Calu3 (cell line): ENCODE measurements at regions not wholly inside any gene's neighbourhood (a gene's known extent, or its start where the extent isn't known, plus 50 kb on each side); places are given as distances from the start of the nearest gene placed in this dataset.

ENCODE experiments used
- BruUV-seq: library from RNA; stranded (reverse); fragments of 400-500 nt; replicated peaks from 2 replicates; lab custom pipeline; 2021; lab: Mats Ljungman, UMichigan
- CTCF ChIA-PET: fragments of 300-600 bp; sonication (Branson Sonifier 250); formaldehyde crosslinking; loops from one replicate; lab custom pipeline; 2022; ENCODE audit warnings: antibody characterized with exemption; lab: Charles Lee
- DNase-seq: peaks from one replicate; pipeline ENCODE4 v3.0.0; 2022
- H3K27ac Mint-ChIP-seq: one replicate; pipeline ENCODE4 v1.8.0; 2022; ENCODE audit warnings: mixed read lengths; ENCODE audit not compliant: unreplicated experiment
- H3K27me3 Mint-ChIP-seq: one replicate; pipeline ENCODE4 v1.8.0; 2022; ENCODE audit warnings: mixed read lengths; ENCODE audit not compliant: unreplicated experiment
- H3K36me3 Mint-ChIP-seq: one replicate; pipeline ENCODE4 v1.8.0; 2022; ENCODE audit warnings: mild to moderate bottlenecking, moderate library complexity, mixed read lengths; ENCODE audit not compliant: insufficient read depth, unreplicated experiment
- H3K4me1 Mint-ChIP-seq: one replicate; pipeline ENCODE4 v1.8.0; 2022; ENCODE audit warnings: mild to moderate bottlenecking, low read depth, mixed read lengths; ENCODE audit not compliant: unreplicated experiment
- H3K4me3 Mint-ChIP-seq: one replicate; pipeline ENCODE4 v1.8.0; 2022; ENCODE audit warnings: mild to moderate bottlenecking, low read depth, moderate library complexity, mixed read lengths; ENCODE audit not compliant: unreplicated experiment
- H3K9me3 Mint-ChIP-seq: one replicate; pipeline ENCODE4 v1.8.0; 2022; ENCODE audit warnings: low read depth, mixed read lengths; ENCODE audit not compliant: unreplicated experiment
- intact Hi-C: fragments of 100-400 bp; cut with micrococcal nuclease; formaldehyde crosslinking; loops from one replicate; pipeline ENCODE4 v1.10.0; 2022; ENCODE audit not compliant: unreplicated experiment
- TF ChIP-seq, protein P1 (sequence below): fragments of 200-600 bp; IDR thresholded peaks from one replicate; pipeline ENCODE4 v1.8.0; 2022; ENCODE audit warnings: antibody characterized with exemption; ENCODE audit not compliant: unreplicated experiment

GRCh38 chr2:186125625-186126024 is 360.4 kb upstream of the ZC3H15 start:
- no TSS peak for BruUV-seq
- DNase-seq = no peak
- no peaks in the 10 kb centered on the region for H3K9me3 Mint-ChIP-seq
- CTCF ChIA-PET = no interaction called here
- no peaks in the 10 kb centered on the region for H3K27me3 Mint-ChIP-seq
- H3K27ac Mint-ChIP-seq = no peak overlapping the region
- H3K4me1 Mint-ChIP-seq = peaks cover 39% of the 10 kb centered on the region
- TF ChIP-seq, protein P1, sequence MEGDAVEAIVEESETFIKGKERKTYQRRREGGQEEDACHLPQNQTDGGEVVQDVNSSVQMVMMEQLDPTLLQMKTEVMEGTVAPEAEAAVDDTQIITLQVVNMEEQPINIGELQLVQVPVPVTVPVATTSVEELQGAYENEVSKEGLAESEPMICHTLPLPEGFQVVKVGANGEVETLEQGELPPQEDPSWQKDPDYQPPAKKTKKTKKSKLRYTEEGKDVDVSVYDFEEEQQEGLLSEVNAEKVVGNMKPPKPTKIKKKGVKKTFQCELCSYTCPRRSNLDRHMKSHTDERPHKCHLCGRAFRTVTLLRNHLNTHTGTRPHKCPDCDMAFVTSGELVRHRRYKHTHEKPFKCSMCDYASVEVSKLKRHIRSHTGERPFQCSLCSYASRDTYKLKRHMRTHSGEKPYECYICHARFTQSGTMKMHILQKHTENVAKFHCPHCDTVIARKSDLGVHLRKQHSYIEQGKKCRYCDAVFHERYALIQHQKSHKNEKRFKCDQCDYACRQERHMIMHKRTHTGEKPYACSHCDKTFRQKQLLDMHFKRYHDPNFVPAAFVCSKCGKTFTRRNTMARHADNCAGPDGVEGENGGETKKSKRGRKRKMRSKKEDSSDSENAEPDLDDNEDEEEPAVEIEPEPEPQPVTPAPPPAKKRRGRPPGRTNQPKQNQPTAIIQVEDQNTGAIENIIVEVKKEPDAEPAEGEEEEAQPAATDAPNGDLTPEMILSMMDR = no peak
- intact Hi-C loops = loop anchor here (10.0 kb wide), 2 partner anchors 129 to 521 kb away; no protein-coding TSS in a partner anchor
- no peak overlapping the region for H3K4me3 Mint-ChIP-seq
- peaks cover 8% of the 10 kb centered on the region for H3K36me3 Mint-ChIP-seq

GRCh38 chr2:186126181-186126580 is 359.9 kb upstream of the ZC3H15 start:
- DNase-seq = no peak
- intact Hi-C loops = loop anchor here (10.0 kb wide), 2 partner anchors 129 to 521 kb away; no protein-coding TSS in a partner anchor
- peaks cover 45% of the 10 kb centered on the region for H3K4me1 Mint-ChIP-seq
- H3K27me3 Mint-ChIP-seq = no peaks in the 10 kb centered on the region
- no peaks in the 10 kb centered on the region for H3K9me3 Mint-ChIP-seq
- CTCF ChIA-PET = no interaction called here
- TF ChIP-seq, protein P1 = no peak
- BruUV-seq = no TSS peak
- no peak overlapping the region for H3K27ac Mint-ChIP-seq
- peaks cover 10% of the 10 kb centered on the region for H3K36me3 Mint-ChIP-seq
- H3K4me3 Mint-ChIP-seq = no peak overlapping the region

DNA sequence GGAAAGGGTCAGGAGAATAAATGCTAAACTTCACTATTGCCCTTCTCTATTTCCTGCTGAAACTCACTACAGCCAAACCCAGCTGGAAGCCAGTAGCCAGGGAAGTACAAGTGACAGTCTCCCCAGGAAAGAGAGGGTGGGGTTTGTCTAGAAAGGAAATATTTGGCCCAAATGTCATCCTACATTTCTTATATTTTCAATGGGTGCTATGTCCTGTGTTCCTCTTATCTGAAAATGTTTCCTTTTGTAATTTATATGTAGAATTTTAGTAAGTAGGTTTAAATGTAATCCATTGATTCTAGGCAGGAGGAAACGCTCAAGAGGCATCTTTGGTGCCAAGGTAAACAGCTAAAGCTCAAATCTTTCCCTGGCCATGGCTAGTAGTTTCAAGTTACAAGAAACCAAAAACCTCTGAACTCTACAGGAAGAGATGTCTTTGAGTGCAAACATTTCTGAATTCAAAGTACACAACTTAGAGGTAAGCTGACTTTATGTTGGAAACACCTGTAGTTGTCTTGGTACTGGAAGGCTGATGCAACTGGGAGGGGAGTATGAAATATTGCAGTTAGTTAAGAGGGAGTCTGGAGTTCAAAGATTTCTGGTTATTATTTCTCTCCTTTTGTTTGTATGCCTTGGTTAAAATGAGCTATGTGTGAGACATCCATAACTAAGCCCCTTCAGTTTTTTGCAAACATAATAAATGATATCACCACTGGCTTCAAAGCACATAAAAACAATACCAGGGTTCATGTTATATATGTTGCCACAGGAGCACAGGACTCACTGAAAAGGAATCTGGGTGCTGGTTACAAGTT is 356.1 kb upstream of the ZC3H15 start:
- no peaks in the 10 kb centered on the region for H3K9me3 Mint-ChIP-seq
- DNase-seq = peak; percentile 46
- peak overlapping the region; percentile 93 for H3K27ac Mint-ChIP-seq
- H3K4me1 Mint-ChIP-seq = peaks cover 51% of the 10 kb centered on the region
- H3K4me3 Mint-ChIP-seq = peak overlapping the region; percentile 26
- intact Hi-C loops = loop anchor here (1.0 to 10.0 kb wide), 4 partner anchors 125 to 525 kb away; no protein-coding TSS in a partner anchor
- TF ChIP-seq, protein P1 = no peak
- H3K27me3 Mint-ChIP-seq = no peaks in the 10 kb centered on the region
- peaks cover 10% of the 10 kb centered on the region for H3K36me3 Mint-ChIP-seq
- BruUV-seq = no TSS peak
- CTCF ChIA-PET = interaction anchor here (0.6 to 1.5 kb wide), 6 partner anchors 59 to 460 kb away, joined by 3 to 4 read pairs (median 4); partner anchors contain the start of genes FSIP2 and ITGAV

DNA sequence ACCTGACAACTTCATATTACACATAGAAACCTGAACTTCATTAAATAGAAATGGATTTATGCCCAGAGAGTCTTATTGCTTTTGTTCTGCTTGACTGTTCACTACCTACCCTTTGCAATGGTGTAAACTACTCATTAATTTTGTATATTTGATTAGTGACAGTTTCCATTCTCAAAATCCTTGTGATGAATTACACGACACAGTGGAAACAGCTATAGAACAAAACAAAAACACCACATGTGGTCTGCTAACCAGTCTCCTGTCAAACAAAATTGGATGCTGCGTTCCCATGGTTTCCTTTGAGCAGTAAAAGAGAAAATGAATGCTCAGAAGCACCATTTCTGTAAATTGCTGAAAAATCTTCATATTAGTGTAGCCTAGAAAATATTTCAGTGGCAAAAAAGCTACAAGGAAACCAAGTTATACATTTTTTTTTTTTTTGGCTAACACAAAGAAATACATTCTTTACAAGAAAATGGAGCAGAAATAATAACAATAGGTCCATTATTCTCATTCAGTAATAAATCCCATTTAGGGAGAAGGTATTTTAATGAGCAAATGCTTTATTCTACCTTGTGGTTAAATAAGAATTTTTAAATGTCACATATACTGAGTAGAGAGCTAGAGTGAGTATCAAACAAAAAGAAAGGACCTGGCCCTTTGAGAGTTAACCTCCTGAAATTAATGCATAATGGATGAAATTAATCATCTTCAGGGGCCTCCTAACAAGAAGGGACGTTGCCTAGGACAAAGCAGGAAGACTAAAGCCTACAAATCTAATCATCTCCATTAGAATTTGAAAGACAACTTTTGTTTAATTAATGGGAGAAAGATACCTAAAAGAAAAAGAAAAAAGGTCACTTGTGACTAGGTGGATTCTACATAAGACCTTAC is 355.1 kb upstream of the ZC3H15 start:
- H3K27me3 Mint-ChIP-seq = no peaks in the 10 kb centered on the region
- BruUV-seq = no TSS peak
- DNase-seq = no peak

More for the DNA sequence above, 355.1 kb upstream of the ZC3H15 start:
- Mint-ChIP-seq H3K27ac (peak overlapping the region; percentile 93), H3K4me1 (peaks cover 43% of the 10 kb centered on the region), H3K4me3 (peak overlapping the region; percentile 26), H3K36me3 (peaks cover 10% of the 10 kb centered on the region), H3K9me3 (no peaks in the 10 kb centered on the region)
- intact Hi-C loops = loop anchor here (1.0 to 10.0 kb wide), 2 partner anchors 328 to 386 kb away; no protein-coding TSS in a partner anchor
- CTCF ChIA-PET = interaction anchor here (0.6 to 1.5 kb wide), 3 partner anchors 77 to 392 kb away, joined by 3 to 4 read pairs (median 4); partner anchors contain the start of gene FSIP2
- TF ChIP-seq, protein P1 = no peak
